ENCODE measurements at regions not wholly inside any gene's neighbourhood (a gene's known extent, or its start where the extent isn't known, plus 50 kb on each side); places are given as distances from the start of the nearest gene placed in this dataset.
"Not testable (repeated sequence)": the region's sequence is repeated elsewhere in the genome, so short reads cannot be mapped to it uniquely, and the experiment has no call there.

GRCh38 chr18:73120626-73121025 is 252.8 kb upstream of the NETO1 start:
- H3K27me3 Mint-ChIP-seq: no peaks in the 10 kb centered on the region
- no peaks in the 10 kb centered on the region for H3K36me3 Mint-ChIP-seq (ENCODE audit: insufficient read depth)
- TF ChIP-seq, protein P1, sequence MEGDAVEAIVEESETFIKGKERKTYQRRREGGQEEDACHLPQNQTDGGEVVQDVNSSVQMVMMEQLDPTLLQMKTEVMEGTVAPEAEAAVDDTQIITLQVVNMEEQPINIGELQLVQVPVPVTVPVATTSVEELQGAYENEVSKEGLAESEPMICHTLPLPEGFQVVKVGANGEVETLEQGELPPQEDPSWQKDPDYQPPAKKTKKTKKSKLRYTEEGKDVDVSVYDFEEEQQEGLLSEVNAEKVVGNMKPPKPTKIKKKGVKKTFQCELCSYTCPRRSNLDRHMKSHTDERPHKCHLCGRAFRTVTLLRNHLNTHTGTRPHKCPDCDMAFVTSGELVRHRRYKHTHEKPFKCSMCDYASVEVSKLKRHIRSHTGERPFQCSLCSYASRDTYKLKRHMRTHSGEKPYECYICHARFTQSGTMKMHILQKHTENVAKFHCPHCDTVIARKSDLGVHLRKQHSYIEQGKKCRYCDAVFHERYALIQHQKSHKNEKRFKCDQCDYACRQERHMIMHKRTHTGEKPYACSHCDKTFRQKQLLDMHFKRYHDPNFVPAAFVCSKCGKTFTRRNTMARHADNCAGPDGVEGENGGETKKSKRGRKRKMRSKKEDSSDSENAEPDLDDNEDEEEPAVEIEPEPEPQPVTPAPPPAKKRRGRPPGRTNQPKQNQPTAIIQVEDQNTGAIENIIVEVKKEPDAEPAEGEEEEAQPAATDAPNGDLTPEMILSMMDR (IDR thresholded peaks at IDR 0.05; ENCODE audit: unreplicated experiment): no peak
- no peak overlapping the region for H3K4me3 Mint-ChIP-seq (ENCODE audit: low read depth)
- no peaks in the 10 kb centered on the region for H3K9me3 Mint-ChIP-seq (ENCODE audit: low read depth)
- peaks cover 9% of the 10 kb centered on the region for H3K4me1 Mint-ChIP-seq (ENCODE audit: low read depth)
- H3K27ac Mint-ChIP-seq: no peak overlapping the region
- DNase-seq (ENCODE audit: low spot score, unreplicated experiment): no peak

DNA sequence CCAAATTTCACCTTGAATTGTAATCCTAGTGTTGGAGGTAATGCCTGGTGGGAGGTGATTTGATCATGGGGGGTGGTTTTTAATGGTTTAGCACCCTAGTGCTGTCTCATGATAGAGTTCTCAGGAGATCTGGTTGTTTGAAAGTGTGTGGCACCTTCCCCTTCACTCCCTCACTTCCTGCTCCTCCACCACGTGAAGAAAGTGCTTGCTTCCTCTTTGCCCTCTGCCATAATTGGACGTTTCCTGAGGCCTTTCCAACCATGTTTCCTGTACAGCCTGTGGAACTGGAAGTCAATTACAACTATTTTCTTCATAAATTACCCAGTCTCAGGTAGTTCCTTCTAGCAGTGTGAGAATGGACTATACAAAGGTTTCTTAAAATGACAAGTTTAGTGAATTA is 251.8 kb upstream of the NETO1 start:
- no peak overlapping the region for H3K4me3 Mint-ChIP-seq (ENCODE audit: low read depth)
- no peak for DNase-seq (ENCODE audit: low spot score, unreplicated experiment)
- peaks cover 9% of the 10 kb centered on the region for H3K4me1 Mint-ChIP-seq (ENCODE audit: low read depth)
- TF ChIP-seq, protein P1 (IDR thresholded peaks at IDR 0.05; ENCODE audit: unreplicated experiment): no peak
- no peaks in the 10 kb centered on the region for H3K27me3 Mint-ChIP-seq
- H3K9me3 Mint-ChIP-seq (ENCODE audit: low read depth): no peaks in the 10 kb centered on the region
- H3K36me3 Mint-ChIP-seq (ENCODE audit: insufficient read depth): no peaks in the 10 kb centered on the region
- H3K27ac Mint-ChIP-seq: no peak overlapping the region

GRCh38 chr18:73118121-73118816 is 250.5 kb upstream of the NETO1 start:
- DNase-seq (ENCODE audit: low spot score, unreplicated experiment): no peak
- H3K9me3 Mint-ChIP-seq (ENCODE audit: low read depth): no peaks in the 10 kb centered on the region
- H3K36me3 Mint-ChIP-seq (ENCODE audit: insufficient read depth): no peaks in the 10 kb centered on the region
- H3K27ac Mint-ChIP-seq: no peak overlapping the region
- H3K4me3 Mint-ChIP-seq (ENCODE audit: low read depth): no peak overlapping the region
- TF ChIP-seq, protein P1 (IDR thresholded peaks at IDR 0.05; ENCODE audit: unreplicated experiment): no peak
- H3K27me3 Mint-ChIP-seq: no peaks in the 10 kb centered on the region
- peaks cover 9% of the 10 kb centered on the region for H3K4me1 Mint-ChIP-seq (ENCODE audit: low read depth)

GRCh38 chr18:73110307-73110706 is 242.5 kb upstream of the NETO1 start:
- no peak overlapping the region for H3K4me3 Mint-ChIP-seq (ENCODE audit: low read depth)
- peaks cover 3% of the 10 kb centered on the region for H3K9me3 Mint-ChIP-seq (ENCODE audit: low read depth)
- DNase-seq (ENCODE audit: low spot score, unreplicated experiment): no peak
- no peaks in the 10 kb centered on the region for H3K4me1 Mint-ChIP-seq (ENCODE audit: low read depth)
- H3K36me3 Mint-ChIP-seq (ENCODE audit: insufficient read depth): no peaks in the 10 kb centered on the region
- TF ChIP-seq, protein P1 (IDR thresholded peaks at IDR 0.05; ENCODE audit: unreplicated experiment): no peak
- H3K27me3 Mint-ChIP-seq: no peaks in the 10 kb centered on the region
- H3K27ac Mint-ChIP-seq: no peak overlapping the region

DNA sequence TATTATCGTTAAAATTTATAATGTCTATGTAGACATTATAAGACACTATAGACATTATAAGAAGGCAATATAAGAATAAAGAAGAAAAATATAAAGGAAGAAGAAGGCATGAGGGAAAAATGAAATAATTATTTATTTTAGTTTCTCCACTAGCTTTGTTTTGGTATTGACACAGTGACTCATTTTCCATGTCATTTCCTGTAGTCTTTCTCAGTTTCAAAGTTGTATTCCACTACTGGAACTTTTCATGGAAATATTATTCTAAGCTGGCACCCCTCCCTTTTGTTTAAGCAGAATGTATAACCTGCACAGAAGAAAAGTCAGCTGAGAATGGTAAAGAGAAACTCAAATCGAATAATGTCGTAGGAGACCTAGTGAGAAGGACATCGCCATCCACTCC is 234.2 kb upstream of the NETO1 start:
- no peak for DNase-seq (ENCODE audit: low spot score, unreplicated experiment)
- Mint-ChIP-seq H3K27ac (no peak overlapping the region), H3K4me1 (ENCODE audit: low read depth) (peaks cover 9% of the 10 kb centered on the region), H3K9me3 (ENCODE audit: low read depth) (peaks cover under 1% of the 10 kb centered on the region), H3K27me3 (no peaks in the 10 kb centered on the region), H3K36me3 (ENCODE audit: insufficient read depth) (no peaks in the 10 kb centered on the region), H3K4me3 (ENCODE audit: low read depth) (no peak overlapping the region)
- TF ChIP-seq, protein P1 (IDR thresholded peaks at IDR 0.05; ENCODE audit: unreplicated experiment): no peak

- not testable (repeated sequence) for H3K4me3 Mint-ChIP-seq (ENCODE audit: low read depth); H3K36me3 Mint-ChIP-seq (ENCODE audit: insufficient read depth); H3K4me1 Mint-ChIP-seq (ENCODE audit: low read depth); H3K27me3 Mint-ChIP-seq; DNase-seq (ENCODE audit: low spot score, unreplicated experiment); H3K27ac Mint-ChIP-seq; H3K9me3 Mint-ChIP-seq (ENCODE audit: low read depth)
These were observed 233.7 kb upstream of the NETO1 start for GRCh38 chr18:73101491-73101890.

Data from progenitor cell of endocrine pancreas (in vitro differentiated cells).